Fibroblast of skin of abdomen (primary cell): ENCODE measurements at regions not wholly inside any gene's neighbourhood (a gene's known extent, or its start where the extent isn't known, plus 50 kb on each side); places are given as distances from the start of the nearest gene placed in this dataset.
"Not testable (repeated sequence)": the region's sequence is repeated elsewhere in the genome, so short reads cannot be mapped to it uniquely, and the experiment has no call there.

Experiments
- DNase-seq: peaks from one replicate; pipeline ENCODE4 v3.0.0-alpha.2; 2013

DNA sequence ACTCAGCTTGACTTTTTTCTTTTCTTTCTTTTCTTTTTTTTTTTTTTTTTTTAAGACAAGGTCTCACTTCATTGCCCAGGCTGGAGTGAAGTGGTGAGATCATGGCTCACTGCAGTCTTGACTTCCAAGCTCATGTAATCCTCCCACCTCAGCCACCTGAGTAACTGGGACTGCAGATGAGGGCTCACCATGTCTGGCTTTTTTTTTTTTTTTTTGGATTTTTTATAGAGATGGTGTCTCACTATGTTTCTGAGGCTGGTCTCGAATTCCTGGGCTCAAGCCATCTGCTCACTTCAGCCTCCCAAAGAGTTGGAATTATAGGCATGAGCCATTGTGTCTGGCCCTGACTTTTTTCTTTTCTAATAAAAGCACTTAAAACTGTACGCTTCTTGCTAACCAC, 358.2 kb upstream of the IGFBP3 start:
- peak; percentile 45 for DNase-seq

GRCh38 chr7:46264646-46265045, 343.6 kb upstream of the IGFBP3 start:
- no peak for DNase-seq

DNA sequence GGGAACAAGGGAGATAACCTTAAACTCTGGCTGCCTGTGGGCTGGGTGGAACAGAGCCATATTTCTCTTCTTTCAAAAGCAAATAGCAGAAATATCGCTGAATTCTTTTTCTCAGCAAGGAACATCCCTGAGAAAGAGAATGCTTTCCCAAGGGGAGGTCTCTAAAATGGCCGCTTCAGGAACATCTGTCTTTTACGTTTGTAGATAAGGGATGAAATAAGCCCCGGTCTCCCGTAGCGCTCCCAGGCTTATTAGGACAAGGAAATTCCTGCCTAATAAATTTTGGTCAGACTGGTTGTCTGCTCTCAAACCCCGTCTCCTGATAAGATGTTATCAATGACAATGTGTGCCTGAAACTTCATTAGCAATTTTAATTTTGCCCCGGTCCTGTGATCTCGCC, 340.6 kb upstream of the IGFBP3 start:
- DNase-seq = not testable (repeated sequence)

- no peak for DNase-seq
Measured at GRCh38 chr7:46259947-46260346, 338.9 kb upstream of the IGFBP3 start.

GRCh38 chr7:46257761-46258448, 336.8 kb upstream of the IGFBP3 start:
- DNase-seq = peak; percentile 94

GRCh38 chr7:46256870-46257661, 336.0 kb upstream of the IGFBP3 start:
- DNase-seq = peak; percentile 39

- DNase-seq = no peak
Measured at GRCh38 chr7:46253520-46253919, 332.4 kb upstream of the IGFBP3 start.

DNA sequence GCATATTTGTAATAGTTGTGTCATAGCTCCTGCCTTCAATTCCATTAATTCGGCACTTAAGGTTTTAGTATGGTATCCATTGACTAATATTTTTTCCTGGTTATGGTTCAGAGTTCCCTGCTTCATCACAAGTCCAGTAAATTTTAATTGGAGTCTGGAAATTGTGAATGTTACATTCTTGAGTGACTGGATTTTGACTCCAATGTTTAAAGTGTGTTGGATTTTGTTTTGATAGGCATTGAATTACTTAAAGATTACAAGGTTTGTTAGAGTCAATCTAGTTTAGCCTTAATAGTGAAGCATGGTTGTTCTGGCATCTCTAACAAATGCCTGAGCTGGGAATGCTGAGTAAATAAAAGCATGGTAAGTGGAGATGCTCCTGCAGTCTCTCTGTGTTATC, 326.6 kb upstream of the IGFBP3 start:
- no peak for DNase-seq

DNA sequence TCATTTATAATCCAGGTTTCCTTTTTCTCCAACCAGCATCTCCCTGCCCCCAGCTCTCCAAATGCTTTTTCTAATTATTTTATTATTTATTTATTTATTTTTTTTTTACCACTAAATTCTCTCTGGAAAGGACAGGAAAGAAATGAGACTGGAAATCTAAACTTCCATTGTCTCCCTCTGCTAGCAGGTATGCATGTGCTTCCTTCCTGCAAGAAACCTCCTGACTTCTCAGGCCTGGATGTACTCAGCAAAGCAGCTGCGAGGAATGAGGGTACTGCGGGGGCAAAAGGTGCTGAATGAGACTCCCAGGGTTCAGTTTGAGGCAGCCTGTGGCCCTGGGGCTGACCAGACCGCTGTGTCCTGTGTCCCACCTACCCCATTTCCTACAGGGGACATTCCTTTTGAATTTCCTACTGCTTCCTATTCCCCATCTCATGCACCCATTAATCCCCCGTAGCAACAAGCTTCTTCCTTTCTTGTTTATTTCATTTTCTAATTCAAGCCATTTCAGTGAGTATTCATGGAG, 324.6 kb upstream of the IGFBP3 start:
- DNase-seq = no peak

DNA sequence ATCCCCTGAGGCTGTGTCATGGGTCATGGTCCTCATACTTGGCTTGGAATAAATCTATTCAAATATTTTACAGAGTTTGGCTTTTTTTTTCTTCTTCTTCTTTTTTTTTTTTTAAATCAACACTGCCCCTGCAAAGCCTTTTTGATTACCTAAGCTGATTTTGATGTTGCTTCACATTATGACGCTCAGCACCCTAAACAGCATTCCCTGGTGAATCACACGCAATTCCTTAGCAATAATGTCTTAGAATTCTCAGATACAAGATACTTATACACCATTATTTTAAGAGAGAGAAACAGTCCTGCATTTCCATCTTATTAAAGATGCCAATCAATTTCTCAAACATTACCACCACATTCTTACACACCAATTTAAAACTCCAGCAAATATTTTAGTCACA, 323.7 kb upstream of the IGFBP3 start:
- peak; percentile 60 for DNase-seq

- no peak for DNase-seq
Measured at GRCh38 chr7:46243406-46243805, 322.3 kb upstream of the IGFBP3 start.

GRCh38 chr7:46239846-46240245, 318.8 kb upstream of the IGFBP3 start:
- no peak for DNase-seq

DNA sequence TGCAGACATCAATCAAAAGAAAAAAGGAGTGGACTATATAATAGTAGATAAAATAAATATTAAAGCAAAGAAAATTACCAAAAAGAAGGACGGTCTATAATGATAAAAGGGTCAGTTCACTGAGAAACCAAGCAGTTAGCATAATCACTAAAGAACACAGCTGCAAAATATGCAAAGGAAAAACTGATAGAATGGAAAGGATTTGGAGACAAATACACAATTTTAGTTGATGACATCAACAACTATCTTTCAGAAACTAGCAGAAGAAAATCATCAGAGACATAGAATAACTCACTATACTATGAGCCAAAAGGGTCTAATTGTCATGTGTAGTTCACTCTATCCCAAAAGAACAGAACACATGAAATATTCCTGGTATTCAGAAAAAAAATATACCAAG, 316.4 kb upstream of the IGFBP3 start:
- DNase-seq = no peak

- DNase-seq = peak; percentile 57
Measured at GRCh38 chr7:46233585-46234329, 312.7 kb upstream of the IGFBP3 start.

DNA sequence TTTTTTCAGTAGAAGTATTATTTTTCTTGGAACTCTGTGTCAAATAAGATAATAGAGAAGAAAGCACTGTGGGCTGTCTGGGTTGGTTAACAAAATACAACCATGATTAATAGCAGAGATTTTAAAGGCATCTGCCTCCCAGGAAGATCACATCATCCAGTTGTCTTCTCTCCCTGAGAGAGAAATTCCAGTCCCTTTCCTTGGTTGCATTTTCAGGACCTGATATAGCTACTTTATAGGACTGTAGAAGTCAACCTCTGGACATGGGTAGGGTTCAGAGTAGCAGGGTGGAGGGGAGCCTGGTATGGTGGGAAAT, 309.9 kb upstream of the IGFBP3 start:
- DNase-seq = peak; percentile 77

- DNase-seq = no peak
Measured at GRCh38 chr7:46230298-46230989, 309.4 kb upstream of the IGFBP3 start.

DNA sequence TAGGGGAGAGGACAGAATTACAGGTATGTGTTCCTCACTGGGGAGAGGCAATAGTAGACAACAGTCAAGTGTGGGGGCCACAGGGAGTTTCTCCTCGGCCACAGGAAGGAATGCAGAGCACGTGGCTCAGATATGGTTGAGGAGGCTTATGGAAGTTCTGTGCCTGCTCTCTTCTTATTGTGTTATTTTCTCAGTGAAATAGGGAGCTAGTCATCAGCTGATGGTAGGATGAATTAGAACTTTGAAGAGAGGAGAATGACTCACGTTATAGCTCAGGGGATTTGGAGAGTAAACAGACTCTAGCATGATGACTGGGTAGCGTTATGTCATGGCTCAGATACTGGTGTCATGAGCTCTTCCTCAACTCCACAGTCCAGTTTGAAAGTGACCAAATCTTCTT, 308.3 kb upstream of the IGFBP3 start:
- DNase-seq = peak; percentile 86

DNA sequence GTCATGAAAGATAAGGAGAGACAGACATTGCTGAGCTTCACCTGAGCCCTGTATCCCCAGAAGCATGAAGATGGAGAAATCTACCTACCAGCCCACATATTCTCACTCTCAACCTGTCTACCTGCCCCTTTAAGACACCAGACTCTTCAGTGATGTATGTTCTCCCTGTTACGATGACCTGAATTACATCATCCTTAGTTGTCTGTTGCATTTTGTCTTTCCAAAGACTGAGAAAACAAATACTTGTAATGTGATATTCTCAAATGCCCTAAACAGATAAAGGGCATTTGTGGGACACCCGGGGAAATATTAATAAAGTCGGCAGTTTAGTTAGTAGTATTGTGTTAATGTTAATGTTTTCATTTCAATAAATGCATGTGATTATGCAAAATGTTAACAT, 305.8 kb upstream of the IGFBP3 start:
- DNase-seq = no peak

DNA sequence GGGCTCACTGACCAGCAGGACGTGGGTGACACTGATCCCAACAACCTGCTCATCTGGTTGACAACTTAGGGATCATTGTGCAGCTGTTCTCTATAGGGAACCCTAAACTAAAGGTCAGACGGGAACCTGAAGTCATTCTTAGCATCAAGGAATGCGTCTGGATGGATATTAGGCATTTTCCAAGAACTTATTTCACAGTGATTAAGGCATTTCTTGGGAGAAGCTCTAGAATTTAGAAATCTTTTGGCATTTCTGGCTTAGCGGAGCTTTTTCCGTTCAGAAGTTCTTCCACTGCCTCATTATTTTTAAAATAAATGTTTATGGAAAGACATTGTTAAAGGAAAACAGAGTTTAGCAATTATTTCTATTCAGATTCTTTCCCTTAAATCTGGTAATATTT, 303.3 kb upstream of the IGFBP3 start:
- DNase-seq = no peak

DNA sequence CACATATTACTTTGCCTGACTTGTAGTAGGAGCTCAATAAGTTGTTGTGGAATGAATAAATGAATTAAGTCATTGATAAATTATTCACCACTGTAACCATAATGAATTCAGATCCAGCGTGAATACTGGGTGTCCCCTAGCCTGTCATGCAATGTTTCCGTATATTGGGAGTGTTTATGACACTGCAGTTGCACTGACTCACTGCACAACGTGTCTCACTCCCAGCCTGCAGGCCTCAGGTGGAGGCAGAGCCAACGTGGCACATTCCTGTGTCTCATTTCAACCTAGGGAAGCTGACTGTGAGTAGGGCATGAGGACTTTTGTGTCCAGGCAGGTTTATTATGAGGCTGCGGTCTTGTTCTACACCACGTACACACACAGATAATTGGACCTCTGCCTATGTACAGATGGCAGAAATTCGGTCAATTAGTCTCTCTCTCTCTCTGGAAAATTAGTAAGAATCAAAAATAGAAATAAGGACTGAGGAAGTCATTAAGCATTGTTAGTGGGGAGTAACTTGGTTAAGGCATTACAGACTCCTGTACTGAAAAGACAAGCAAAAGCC, 299.1 kb upstream of the IGFBP3 start:
- peak; percentile 33 for DNase-seq

GRCh38 chr7:46218461-46219200, 297.6 kb upstream of the IGFBP3 start:
- no peak for DNase-seq
